Spinal cord (tissue), 9 donors: ENCODE measurements at regions not wholly inside any gene's neighbourhood (a gene's known extent, or its start where the extent isn't known, plus 50 kb on each side); places are given as distances from the start of the nearest gene placed in this dataset.

ENCODE experiments used
- DNase-seq, 6 donors: peaks; one replicate each; pipeline versions ENCODE4 v3.0.0 to v3.0.0-alpha.2; 2013 to 2015; ENCODE audit warnings: low spot score in 6 of 6, low read depth in 4 of 6
- H3K27ac ChIP-seq: one replicate; pipeline ENCODE4 v1.5.1; 2013; ENCODE audit warnings: low read depth, low read length, control low read depth
- H3K27me3 ChIP-seq: one replicate; pipeline ENCODE4 v1.6.1; 2013; ENCODE audit warnings: low read length; ENCODE audit not compliant: control insufficient read depth, insufficient read depth
- H3K36me3 ChIP-seq: one replicate; pipeline ENCODE4 v1.6.1; 2013; ENCODE audit warnings: low read length; ENCODE audit not compliant: control insufficient read depth, insufficient read depth
- H3K4me1 ChIP-seq: one replicate; pipeline ENCODE4 v1.6.1; 2013; ENCODE audit warnings: low read length; ENCODE audit not compliant: control insufficient read depth, insufficient read depth
- H3K4me3 ChIP-seq: one replicate; pipeline ENCODE4 v1.5.1; 2013; ENCODE audit warnings: low read depth, low read length, control low read depth
- H3K9me3 ChIP-seq: one replicate; pipeline ENCODE4 v1.6.1; 2013; ENCODE audit warnings: low read length; ENCODE audit not compliant: control insufficient read depth, insufficient read depth
- WGBS: methylation state at CpG from one replicate; pipeline ENCODE4 v1.1.5; 2013; ENCODE audit warnings: missing lambda C conversion rate; ENCODE audit not compliant: insufficient coverage; 5-methylcytosine and 5-hydroxymethylcytosine counted together
- donor health status: healthy.

DNA sequence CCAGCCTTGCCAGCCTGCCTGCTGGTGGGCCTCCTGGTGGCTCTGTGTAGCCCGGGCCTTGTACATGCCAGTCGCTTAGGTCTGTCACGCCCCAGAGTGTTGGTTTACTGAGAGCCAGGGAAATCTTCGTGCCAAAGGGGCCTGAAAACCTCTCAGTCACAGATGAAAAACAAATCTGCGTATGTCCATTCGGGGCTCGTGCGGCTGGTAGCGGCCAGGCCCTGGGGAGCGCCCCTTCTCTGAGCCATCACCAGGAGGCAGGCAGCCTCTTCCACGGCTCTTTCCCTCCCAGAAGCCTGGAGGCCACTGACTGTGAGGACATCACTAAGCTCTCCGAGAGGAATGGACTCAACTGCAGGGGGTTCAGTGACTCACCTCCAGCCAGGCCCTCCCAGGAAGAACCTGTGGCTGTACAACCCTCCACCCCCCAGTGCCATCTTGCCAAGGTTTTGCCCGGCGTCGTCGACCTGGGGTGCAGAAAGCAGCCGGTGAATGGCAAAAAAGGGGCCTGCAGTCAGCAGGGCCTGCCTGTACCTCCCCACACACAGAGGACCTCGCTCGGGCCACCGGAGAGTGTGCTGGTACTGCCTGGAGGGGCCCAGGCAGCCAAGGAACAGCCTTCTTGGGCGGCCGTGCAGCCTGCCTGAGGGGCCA, 162.2 kb downstream of the BCOR start:
- DNase-seq, result no peak
- H3K27ac ChIP-seq, result no peak overlapping the region
- H3K27me3 ChIP-seq, result peaks cover 3% of the 10 kb centered on the region
- WGBS, result 78% methylated on average over 21 of the region's 22 CpGs
- no peaks in the 10 kb centered on the region for H3K9me3 ChIP-seq
- no peaks in the 10 kb centered on the region for H3K36me3 ChIP-seq
- H3K4me3 ChIP-seq, result no peak overlapping the region
- no peaks in the 10 kb centered on the region for H3K4me1 ChIP-seq

DNA sequence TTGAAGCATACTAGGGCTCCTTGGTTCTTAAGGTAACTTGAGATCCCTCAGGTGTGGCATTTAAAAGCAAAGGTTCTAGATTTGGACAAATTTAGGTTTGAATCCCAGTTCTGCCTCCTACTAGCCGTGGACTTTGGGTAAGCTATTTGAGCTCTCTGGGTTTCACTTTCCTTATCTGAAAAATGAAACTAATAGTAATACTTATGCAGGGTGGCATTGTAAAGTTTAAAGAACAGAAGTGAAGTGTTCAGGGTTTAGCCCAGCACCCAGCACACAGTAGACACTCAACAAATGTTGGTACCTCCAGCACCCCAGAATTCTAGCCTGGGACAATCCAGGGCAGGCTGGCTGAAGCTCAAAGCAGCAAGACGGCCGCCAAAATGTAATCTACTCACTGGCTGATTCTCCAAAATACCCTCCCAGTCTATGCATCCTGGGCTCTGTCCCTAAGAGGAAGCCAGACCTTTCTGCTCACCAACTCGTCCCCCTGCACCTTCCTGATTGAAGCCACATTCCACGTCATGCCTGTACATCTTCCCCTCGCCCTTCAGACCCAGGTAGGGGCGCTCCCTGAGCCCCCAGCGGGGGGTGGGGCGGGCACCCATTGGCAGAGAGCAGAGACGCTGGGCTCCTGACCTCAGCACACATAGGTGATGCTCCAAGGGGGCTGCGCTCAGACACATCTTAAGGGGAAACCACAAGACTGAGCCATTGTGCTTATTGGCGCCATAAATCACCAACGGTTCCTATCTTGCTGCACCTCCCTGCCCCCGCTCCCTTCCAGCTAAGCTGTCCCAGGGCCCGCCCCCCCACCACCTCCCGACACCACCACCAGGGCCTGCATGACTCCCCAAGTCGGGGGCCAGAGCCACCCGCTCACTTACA, 160.6 kb downstream of the BCOR start:
- Histone ChIP-seq H3K36me3 (no peaks in the 10 kb centered on the region), H3K27me3 (no peaks in the 10 kb centered on the region), H3K4me1 (no peaks in the 10 kb centered on the region), H3K27ac (no peak overlapping the region), H3K9me3 (no peaks in the 10 kb centered on the region), H3K4me3 (no peak overlapping the region)
- WGBS, result 70% methylated on average over 13 of the region's 18 CpGs
- no peak for DNase-seq

DNA sequence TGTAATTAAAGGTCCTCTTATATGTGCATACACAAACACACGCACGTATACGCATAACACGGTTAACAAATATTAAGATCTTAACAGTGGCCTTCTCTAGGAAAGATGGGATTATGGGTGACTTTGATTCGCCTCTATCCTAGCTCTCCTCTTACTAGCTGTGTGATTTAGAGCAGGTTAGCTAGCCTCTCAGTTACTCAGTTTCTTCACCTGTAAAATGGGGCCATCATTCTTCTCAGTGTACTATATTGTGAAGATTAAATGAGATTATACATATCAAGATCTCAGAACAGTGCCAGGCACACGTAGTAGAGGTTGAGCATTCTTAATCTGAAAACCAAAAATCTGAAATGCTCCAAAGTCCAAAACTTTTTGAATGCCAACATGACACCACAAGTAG, 159.3 kb downstream of the BCOR start:
- H3K4me1 ChIP-seq, result no peaks in the 10 kb centered on the region
- DNase-seq, result no peak
- H3K36me3 ChIP-seq, result no peaks in the 10 kb centered on the region
- no peak overlapping the region for H3K27ac ChIP-seq
- peaks cover 1% of the 10 kb centered on the region for H3K9me3 ChIP-seq
- no peak overlapping the region for H3K4me3 ChIP-seq
- WGBS, result no CpG with 5 or more reads among the region's 6 CpGs
- H3K27me3 ChIP-seq, result no peaks in the 10 kb centered on the region

DNA sequence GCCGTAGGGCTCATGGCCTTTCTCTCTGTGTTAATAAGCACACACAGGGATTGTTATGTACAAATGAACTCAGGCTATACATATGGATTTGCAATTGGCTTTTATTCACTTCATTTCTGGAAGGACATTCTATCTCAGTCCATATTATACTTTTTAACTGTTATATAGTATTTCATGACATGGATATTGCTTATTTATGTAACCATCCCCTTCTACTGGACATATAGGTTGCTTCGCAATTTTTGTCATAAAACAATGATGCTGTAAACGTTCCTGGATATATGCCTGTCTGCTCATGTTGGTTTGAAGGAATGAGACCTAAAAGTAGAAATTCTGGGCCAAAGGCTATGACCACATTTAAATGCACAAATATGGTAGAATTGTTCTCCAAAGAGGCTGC, 158.1 kb downstream of the BCOR start:
- Histone ChIP-seq H3K9me3 (peaks cover 1% of the 10 kb centered on the region), H3K27me3 (no peaks in the 10 kb centered on the region), H3K27ac (no peak overlapping the region), H3K4me3 (no peak overlapping the region), H3K4me1 (no peaks in the 10 kb centered on the region), H3K36me3 (no peaks in the 10 kb centered on the region)
- no peak for DNase-seq
- WGBS, result no CpG with 5 or more reads among the region's 3 CpGs

DNA sequence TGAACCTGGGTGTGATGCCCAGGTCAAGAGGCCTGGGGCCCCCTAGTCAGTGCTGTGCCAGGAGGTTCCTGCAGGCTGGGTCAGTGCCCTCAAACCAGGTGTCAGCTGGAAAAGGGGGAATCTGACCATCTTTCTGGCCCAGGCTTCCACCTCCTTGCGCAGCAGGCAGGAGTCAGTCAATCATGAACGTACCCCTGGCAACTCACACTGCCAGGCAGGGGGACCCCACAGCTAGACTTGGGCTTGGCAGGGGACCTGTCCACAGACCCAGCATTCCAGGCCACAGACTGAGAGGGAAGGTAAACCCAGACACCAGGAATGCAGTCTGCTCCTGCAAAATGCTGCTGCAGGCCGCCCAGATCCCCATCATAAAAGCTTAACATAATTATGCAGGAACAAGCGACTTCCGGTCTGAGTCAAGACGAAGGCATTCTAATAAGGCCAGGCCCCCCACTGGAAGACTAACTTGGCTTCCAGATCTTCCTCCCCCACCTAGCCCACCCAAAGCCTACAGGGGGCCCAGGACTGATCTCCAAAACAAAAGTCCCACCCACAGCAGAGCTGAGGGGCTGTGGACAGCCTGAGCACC, 156.3 kb downstream of the BCOR start:
- H3K4me3 ChIP-seq, result no peak overlapping the region
- WGBS, result 69% methylated on average over 5 of the region's 6 CpGs
- peaks cover 1% of the 10 kb centered on the region for H3K9me3 ChIP-seq
- H3K27me3 ChIP-seq, result no peaks in the 10 kb centered on the region
- no peaks in the 10 kb centered on the region for H3K4me1 ChIP-seq
- no peak overlapping the region for H3K27ac ChIP-seq
- DNase-seq, result no peak
- H3K36me3 ChIP-seq, result no peaks in the 10 kb centered on the region

DNA sequence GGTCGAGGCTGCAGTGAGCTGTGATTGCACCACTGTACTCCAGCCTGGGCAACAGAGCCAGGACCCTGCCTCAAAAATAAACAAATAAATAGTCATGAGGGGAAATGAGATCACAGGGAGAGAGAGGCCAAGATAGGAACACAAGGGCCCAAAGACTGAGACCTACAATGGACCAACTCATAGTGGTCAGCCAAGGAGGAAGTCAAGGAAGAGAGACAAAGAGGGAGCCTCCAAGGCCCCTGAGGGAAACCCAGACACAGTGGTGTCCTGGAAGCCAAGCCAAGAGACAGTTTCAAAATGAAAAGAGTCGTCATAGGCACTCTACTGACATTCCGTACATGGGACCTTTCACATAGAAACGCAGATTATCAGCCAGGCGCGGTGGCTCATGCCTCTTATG, 153.3 kb downstream of the BCOR start:
- 82% methylated on average over 6 of the region's 6 CpGs for WGBS
- peaks cover 4% of the 10 kb centered on the region for H3K4me1 ChIP-seq
- no peak overlapping the region for H3K27ac ChIP-seq
- H3K27me3 ChIP-seq, result no peaks in the 10 kb centered on the region
- H3K4me3 ChIP-seq, result no peak overlapping the region
- DNase-seq, result no peak
- no peaks in the 10 kb centered on the region for H3K36me3 ChIP-seq
- peaks cover 1% of the 10 kb centered on the region for H3K9me3 ChIP-seq

DNA sequence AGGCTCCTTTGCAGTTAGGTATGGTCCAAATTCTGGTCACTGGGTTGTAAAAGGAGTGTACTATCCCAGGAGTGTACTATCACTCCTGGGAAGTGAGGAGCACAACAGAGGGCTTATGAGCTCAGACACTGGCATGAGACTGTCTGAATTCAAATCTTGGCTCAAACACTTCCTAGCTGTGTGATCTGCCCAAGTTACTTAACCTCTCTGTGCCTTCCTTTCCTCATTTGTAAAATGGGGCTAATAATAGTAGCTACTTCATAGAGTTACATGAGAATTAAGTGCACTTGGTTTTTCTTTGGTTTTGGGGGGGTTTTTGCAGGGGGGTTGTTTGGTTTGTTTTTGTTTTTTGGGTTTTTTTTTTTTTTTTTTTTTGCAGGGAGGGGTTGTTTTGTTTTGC, 152.0 kb downstream of the BCOR start:
- DNase-seq, result no peak
- H3K4me1 ChIP-seq, result peaks cover 4% of the 10 kb centered on the region
- H3K27ac ChIP-seq, result no peak overlapping the region
- no peaks in the 10 kb centered on the region for H3K36me3 ChIP-seq
- no peak overlapping the region for H3K4me3 ChIP-seq
- peaks cover 3% of the 10 kb centered on the region for H3K27me3 ChIP-seq
- peaks cover 1% of the 10 kb centered on the region for H3K9me3 ChIP-seq

DNA sequence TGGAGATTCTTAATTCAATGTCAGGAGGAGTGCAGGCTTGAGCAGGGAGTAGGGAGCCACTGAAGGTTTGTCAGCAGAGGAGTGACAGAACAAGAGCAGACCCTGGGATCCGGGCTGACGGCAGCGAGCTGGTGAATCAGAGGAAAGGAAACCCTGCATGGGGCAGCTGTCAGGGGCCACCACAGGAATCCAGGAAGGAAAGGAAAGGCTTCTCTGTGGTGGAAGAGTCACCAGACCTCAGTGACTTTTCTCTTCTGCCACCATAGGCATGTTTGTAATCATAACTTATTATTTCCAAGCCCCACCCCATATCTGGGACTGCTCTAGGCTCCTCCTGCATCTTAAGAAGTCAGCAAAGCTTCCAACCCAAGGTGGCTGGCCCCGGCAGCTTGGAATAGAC, 150.9 kb downstream of the BCOR start:
- WGBS, result 90% methylated on average over 3 of the region's 4 CpGs
- Histone ChIP-seq H3K36me3 (no peaks in the 10 kb centered on the region), H3K27ac (no peak overlapping the region), H3K9me3 (peaks cover 1% of the 10 kb centered on the region), H3K27me3 (peaks cover 6% of the 10 kb centered on the region), H3K4me3 (no peak overlapping the region), H3K4me1 (peaks cover 4% of the 10 kb centered on the region)
- DNase-seq, result no peak

DNA sequence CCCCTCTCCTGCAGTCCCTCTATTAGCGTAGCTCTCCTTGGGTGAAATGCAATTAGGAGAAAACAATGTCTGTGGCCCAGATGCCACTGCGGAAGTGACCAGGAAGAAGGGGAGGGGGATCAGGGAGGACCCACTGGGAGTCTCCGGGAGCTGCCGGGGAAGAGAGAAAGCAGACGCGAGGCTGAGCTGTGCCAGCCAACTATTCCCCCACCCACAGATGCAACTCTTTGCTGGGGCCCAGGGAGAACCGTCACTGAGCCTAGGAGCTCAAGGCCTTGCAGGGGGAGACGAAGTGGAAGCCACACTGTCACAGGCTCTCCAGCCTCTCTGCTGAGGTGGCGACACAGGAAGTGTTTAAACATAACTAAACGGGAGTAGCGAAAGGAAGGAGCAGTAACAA, 149.2 kb downstream of the BCOR start:
- Histone ChIP-seq H3K27me3 (peaks cover 6% of the 10 kb centered on the region), H3K4me1 (peaks cover 4% of the 10 kb centered on the region), H3K9me3 (no peaks in the 10 kb centered on the region), H3K36me3 (no peaks in the 10 kb centered on the region), H3K27ac (no peak overlapping the region), H3K4me3 (no peak overlapping the region)
- WGBS, result 36% methylated on average over 8 of the region's 11 CpGs
- DNase-seq, result peak in 1 of 6 donors; percentile 3
